ENCODE measurements at regions not wholly inside any gene's neighbourhood (a gene's known extent, or its start where the extent isn't known, plus 50 kb on each side); places are given as distances from the start of the nearest gene placed in this dataset.

- no peak overlapping the region for H3K4me3 ChIP-seq (ENCODE audit: low read depth, poor library complexity, severe bottlenecking)
- TF ChIP-seq CTCF (IDR thresholded peaks at IDR 0.05) (no peak), POLR2A (IDR thresholded peaks at IDR 0.05) (no peak)
- intact Hi-C loops (cut with DNase I; ENCODE audit: low total_unique reads): no loop called here
- WGBS, 2 donors: 38 to 51% methylated on average over 13 of the region's 13 CpGs
- no peak for DNase-seq (ENCODE audit: low spot score in 2 of 2)
These were observed 155.7 kb downstream of the RMI1 start for GRCh38 chr9:84136119-84136868.

DNA sequence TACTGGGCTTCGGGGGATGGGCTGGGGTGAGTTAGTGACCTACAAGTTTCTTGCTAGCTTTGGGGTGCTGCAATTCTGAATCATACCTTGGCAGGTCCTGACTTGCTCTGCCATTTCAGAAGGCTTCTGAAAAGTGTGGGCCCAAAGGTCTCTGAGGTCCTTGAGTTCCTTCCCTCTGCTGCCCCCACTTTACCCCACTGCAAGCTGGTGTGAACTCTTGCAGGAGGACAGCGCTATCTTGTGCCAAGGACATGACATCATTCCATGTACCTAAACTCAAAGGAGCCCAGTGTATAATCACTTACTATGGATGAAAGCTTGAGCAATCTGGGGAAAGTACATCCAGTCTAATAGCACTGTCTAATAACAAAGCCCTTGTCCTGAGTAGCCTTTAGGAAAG is 157.4 kb downstream of the RMI1 start:
- DNase-seq (ENCODE audit: low spot score in 2 of 2): no peak
- TF ChIP-seq POLR2A (IDR thresholded peaks at IDR 0.05): no peak
- TF ChIP-seq CTCF (IDR thresholded peaks at IDR 0.05): no peak
- H3K4me3 ChIP-seq (ENCODE audit: low read depth, poor library complexity, severe bottlenecking): no peak overlapping the region
- intact Hi-C loops (cut with DNase I; ENCODE audit: low total_unique reads): no loop called here
- WGBS, 2 donors: 67 to 83% methylated on average over 2 of the region's 2 CpGs

GRCh38 chr9:84138541-84138940 is 157.9 kb downstream of the RMI1 start:
- WGBS, 2 donors: 78 to 81% methylated on average over 4 of the region's 4 CpGs
- no peak for DNase-seq (ENCODE audit: low spot score in 2 of 2)
- intact Hi-C loops (cut with DNase I; ENCODE audit: low total_unique reads): no loop called here

DNA sequence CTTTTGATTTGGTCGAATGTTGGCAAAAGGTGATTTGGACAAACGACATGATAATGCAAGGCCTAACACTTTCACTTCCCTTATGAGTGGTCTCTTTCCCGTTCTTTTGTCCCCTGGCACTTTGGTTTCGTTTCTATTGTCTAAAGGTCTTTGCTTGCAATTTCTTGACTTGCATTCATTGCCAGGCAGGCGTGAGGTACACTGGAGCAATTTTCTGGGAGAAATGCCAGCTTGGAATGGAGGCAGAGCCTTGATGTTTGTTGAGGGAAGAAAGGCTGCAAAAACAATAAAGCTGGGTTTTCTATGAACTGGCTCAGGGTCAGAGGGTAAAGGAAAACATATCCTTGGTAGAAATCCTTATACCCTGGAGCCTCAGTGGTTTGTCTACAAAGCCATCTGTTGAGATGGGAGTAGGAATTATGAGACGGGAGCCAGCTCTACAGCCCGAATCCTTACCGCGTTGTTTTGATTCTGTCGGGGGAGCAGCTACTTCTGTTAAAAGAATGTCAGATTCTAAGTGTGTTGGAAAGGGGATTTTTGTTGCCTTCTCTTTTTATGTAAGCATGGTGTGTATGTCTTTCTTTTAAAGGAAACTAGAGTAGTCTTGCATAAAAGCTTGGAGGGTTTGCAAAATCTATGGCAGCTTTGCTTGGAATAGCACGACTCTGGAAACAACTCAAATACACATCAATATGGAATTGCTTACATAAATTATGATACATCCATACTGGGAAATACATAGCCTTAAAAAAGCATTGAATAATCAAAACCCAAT is 158.9 kb downstream of the RMI1 start:
- DNase-seq (ENCODE audit: low spot score in 2 of 2): peak in 1 of 2 donors; percentile 36
- intact Hi-C loops (cut with DNase I; ENCODE audit: low total_unique reads): no loop called here
- no peak for TF ChIP-seq CTCF (IDR thresholded peaks at IDR 0.05)
- TF ChIP-seq POLR2A (IDR thresholded peaks at IDR 0.05): no peak
- WGBS, 2 donors: 32 to 45% methylated on average over 11 of the region's 11 CpGs
- no peak overlapping the region for H3K4me3 ChIP-seq (ENCODE audit: low read depth, poor library complexity, severe bottlenecking)

More at GRCh38 chr9:84138541-84138940, 157.9 kb downstream of the RMI1 start:
- no peak for TF ChIP-seq POLR2A (IDR thresholded peaks at IDR 0.05)
- no peak for TF ChIP-seq CTCF (IDR thresholded peaks at IDR 0.05)
- no peak overlapping the region for H3K4me3 ChIP-seq (ENCODE audit: low read depth, poor library complexity, severe bottlenecking)

- no peak for TF ChIP-seq POLR2A (IDR thresholded peaks at IDR 0.05)
- TF ChIP-seq CTCF (IDR thresholded peaks at IDR 0.05): no peak
- intact Hi-C loops (cut with DNase I; ENCODE audit: low total_unique reads): no loop called here
- H3K4me3 ChIP-seq (ENCODE audit: low read depth, poor library complexity, severe bottlenecking): peak overlapping the region; percentile 13
- DNase-seq (ENCODE audit: low spot score in 2 of 2): peak in 1 of 2 donors; percentile 86
- WGBS, 2 donors: 8 to 11% methylated on average over 35 to 41 of the region's 41 CpGs
These were observed 160.0 kb downstream of the RMI1 start for GRCh38 chr9:84140535-84141101.

All from lower leg skin (tissue), 4 donors.